ENCODE measurements at regions not wholly inside any gene's neighbourhood (a gene's known extent, or its start where the extent isn't known, plus 50 kb on each side); places are given as distances from the start of the nearest gene placed in this dataset.
"Not testable (repeated sequence)": the region's sequence is repeated elsewhere in the genome, so short reads cannot be mapped to it uniquely, and the experiment has no call there.

DNA sequence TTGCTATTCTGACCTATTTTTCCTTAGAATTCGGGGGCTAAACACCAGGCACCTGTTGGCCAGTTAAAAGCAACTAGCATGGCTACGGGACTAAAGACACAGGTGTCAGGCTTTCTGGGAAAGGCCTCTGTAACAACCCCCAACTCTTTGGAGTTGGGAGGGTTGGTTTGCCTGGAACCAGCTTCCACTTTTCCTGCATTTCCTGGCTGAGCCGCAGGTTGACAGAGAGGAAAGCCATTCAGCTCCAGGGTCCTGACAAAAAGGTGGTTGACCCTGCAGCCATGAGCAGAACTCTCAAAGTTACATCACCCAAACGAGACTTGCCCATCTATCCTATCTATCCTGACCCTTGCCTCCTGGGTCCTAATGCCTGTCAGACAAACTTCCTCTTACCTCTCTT, 375.4 kb upstream of the SFSWAP start:
- Histone ChIP-seq H3K27ac (no peak overlapping the region), H3K27me3 (no peaks in the 10 kb centered on the region), H3K9me3 (replicated peaks in 1 of 3) (no peaks in the 10 kb centered on the region), H3K4me3 (no peak overlapping the region), H3K36me3 (replicated peaks in 1 of 2) (no peaks in the 10 kb centered on the region), H3K4me1 (replicated peaks in 1 of 2) (no peaks in the 10 kb centered on the region)
- DNase-seq = no peak
- intact Hi-C loops (cut with DNase I) = no loop called here
- 56 to 70% (median 60%) methylated on average over 4 of the region's 4 CpGs for WGBS, 4 donors
- TF ChIP-seq POLR2A (IDR thresholded peaks at IDR 0.05) = no peak
- TF ChIP-seq, protein P1, sequence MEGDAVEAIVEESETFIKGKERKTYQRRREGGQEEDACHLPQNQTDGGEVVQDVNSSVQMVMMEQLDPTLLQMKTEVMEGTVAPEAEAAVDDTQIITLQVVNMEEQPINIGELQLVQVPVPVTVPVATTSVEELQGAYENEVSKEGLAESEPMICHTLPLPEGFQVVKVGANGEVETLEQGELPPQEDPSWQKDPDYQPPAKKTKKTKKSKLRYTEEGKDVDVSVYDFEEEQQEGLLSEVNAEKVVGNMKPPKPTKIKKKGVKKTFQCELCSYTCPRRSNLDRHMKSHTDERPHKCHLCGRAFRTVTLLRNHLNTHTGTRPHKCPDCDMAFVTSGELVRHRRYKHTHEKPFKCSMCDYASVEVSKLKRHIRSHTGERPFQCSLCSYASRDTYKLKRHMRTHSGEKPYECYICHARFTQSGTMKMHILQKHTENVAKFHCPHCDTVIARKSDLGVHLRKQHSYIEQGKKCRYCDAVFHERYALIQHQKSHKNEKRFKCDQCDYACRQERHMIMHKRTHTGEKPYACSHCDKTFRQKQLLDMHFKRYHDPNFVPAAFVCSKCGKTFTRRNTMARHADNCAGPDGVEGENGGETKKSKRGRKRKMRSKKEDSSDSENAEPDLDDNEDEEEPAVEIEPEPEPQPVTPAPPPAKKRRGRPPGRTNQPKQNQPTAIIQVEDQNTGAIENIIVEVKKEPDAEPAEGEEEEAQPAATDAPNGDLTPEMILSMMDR (IDR thresholded peaks at IDR 0.05) = no peak

DNA sequence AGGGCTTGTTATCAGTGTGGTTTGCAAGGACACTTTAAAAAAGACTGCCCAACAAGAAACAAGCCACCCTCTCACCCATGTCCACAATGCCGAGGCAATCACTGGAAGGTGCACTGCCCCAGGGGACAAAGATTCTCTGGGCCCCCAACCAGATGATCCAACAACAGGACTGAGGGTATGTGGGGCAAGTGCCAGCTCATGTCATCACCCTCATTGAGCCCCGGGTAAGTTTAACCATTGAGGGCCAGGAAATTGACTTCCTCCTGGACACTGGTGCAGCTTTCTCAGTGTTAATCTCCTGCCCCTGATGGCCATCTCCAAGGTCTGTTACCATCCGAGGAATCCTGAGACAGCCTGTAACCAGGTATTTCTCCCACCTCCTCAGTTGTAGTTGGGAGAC, 373.0 kb upstream of the SFSWAP start:
- H3K4me1 ChIP-seq (replicated peaks in 1 of 2); intact Hi-C loops (cut with DNase I); H3K27me3 ChIP-seq; DNase-seq; H3K4me3 ChIP-seq; H3K36me3 ChIP-seq (replicated peaks in 1 of 2); H3K9me3 ChIP-seq (replicated peaks in 1 of 3); H3K27ac ChIP-seq: not testable (repeated sequence)
- WGBS, 4 donors = 72 to 83% (median 77%) methylated on average over 1 to 3 of the region's 3 CpGs

DNA sequence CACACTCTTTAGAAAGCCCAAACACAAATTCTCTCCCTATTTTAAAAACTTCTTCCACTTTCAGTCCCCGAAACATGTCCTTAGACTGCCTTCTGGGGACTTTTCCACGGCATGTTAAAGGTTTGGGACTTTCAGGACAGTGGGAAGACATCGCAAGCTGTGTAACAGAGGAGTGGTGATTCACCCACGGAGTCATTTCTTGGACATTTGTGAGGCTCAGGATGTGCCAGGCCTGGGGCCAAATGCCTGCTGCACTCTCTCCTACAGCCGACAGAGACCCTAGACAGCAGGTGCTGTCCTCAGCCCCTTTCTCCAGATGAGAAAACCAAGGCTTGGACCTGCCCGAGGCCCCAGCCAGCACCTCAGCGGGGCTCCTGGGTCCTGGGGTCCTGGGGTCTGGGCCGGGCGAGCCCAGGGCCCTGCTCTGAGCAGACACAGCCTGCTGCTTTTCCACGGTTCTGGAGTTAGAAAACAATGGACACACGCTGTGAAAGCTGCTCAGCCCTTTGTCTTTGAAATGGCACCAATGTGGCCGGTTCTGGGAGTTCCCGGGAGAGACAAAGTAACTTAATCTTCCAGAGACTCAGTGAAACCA, 370.2 kb upstream of the SFSWAP start:
- no peaks in the 10 kb centered on the region for H3K9me3 ChIP-seq (replicated peaks in 1 of 3)
- no peak for DNase-seq
- H3K4me3 ChIP-seq = no peak overlapping the region
- WGBS, 4 donors = 74 to 82% (median 80%) methylated on average over 8 to 13 of the region's 13 CpGs
- H3K27me3 ChIP-seq = no peaks in the 10 kb centered on the region
- intact Hi-C loops (cut with DNase I) = no loop called here
- no peaks in the 10 kb centered on the region for H3K4me1 ChIP-seq (replicated peaks in 1 of 2)
- no peak overlapping the region for H3K27ac ChIP-seq
- no peaks in the 10 kb centered on the region for H3K36me3 ChIP-seq (replicated peaks in 1 of 2)
- TF ChIP-seq, protein P1 (IDR thresholded peaks at IDR 0.05) = no peak
- no peak for TF ChIP-seq POLR2A (IDR thresholded peaks at IDR 0.05)

DNA sequence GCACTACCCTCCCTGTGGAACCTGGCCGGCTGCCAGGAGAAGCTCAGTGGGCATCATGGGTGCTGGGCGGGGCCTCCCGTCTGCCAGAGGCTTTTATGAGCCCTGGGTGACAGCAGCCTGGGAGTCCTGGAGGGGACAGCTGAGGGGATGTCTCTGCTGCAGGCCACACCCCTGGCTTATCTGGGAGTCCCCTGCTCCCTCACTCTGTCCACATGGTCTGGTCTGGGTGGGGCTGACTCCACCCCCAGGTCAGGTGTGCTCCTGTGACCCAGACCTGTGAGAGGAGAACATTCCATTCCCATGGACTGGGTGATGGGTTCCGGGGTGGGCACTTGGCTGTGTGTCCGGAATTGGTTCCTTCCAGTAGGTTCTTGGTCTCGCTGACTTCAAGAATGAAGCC, 369.3 kb upstream of the SFSWAP start:
- intact Hi-C loops (cut with DNase I); H3K4me3 ChIP-seq; H3K27me3 ChIP-seq; H3K9me3 ChIP-seq (replicated peaks in 1 of 3); H3K36me3 ChIP-seq (replicated peaks in 1 of 2); H3K27ac ChIP-seq; DNase-seq; H3K4me1 ChIP-seq (replicated peaks in 1 of 2): not testable (repeated sequence)
- WGBS, 4 donors = 58 to 100% (median 62%) methylated on average over 1 to 6 of the region's 6 CpGs

DNA sequence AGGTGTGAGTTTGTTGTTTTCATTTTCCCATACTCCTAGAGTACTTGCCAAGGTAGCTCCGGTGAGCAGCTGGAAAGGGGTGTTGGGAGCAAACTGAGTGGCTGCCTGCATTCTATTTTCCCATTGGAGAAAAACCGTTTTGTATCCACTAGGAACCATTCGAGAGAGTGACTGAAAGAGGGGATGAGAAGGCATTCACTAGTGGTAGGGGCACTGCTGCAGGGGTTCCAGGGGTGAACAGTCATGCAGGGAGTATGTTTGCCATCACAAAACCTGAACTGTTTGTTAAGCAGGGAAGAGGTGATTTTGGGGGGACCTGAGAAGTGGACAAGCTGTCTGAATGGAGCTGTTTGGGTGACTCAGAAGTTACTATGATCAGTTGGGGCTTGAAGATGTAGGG, 367.5 kb upstream of the SFSWAP start:
- intact Hi-C loops (cut with DNase I); H3K9me3 ChIP-seq (replicated peaks in 1 of 3); H3K27ac ChIP-seq; H3K36me3 ChIP-seq (replicated peaks in 1 of 2); H3K4me1 ChIP-seq (replicated peaks in 1 of 2); H3K27me3 ChIP-seq; DNase-seq; H3K4me3 ChIP-seq: not testable (repeated sequence)
- 68 to 80% (median 71%) methylated on average over 3 of the region's 3 CpGs for WGBS, 4 donors

DNA sequence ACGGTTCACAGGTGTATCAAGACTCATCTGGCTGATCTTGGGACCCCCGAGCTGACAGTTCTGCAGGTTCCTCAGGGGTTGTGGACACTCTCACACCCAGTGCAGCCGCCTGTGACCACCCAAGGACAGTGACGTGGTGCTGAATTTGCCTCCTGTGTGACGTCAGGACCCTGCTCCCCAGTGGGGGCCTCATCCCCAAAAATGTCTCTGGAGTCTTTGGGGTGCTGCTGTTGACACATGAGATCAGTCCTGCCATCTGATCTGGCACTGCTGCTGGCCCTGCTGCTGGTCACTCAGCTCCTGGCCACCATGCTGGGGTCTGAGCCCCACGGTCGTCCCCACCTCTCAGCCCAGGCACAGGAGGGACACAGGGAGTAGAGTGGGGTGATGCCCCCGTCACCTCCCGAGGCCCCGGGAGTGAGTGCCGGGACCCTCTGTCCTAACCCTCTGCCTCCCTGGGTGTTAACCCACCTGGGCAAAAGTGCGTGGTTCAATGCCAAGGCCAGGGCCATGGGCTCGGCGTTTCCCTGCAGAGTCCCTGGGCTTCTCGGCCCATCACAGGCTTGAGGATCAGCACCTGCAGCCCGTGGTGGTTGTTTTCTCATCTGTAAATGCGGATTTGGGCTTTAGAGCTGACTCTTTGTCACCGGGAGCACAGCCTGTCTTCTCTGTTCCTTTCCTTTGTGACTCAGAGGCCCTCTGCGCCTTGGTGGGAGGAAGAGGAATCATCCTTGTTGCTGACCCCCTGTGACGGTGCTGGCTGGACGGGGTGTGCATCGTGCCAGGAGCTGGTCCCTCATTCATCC, 366.0 kb upstream of the SFSWAP start:
- not testable (repeated sequence) for H3K27ac ChIP-seq; H3K9me3 ChIP-seq (replicated peaks in 1 of 3); H3K36me3 ChIP-seq (replicated peaks in 1 of 2); DNase-seq; H3K4me1 ChIP-seq (replicated peaks in 1 of 2); H3K4me3 ChIP-seq; H3K27me3 ChIP-seq
- intact Hi-C loops (cut with DNase I) = loop anchor here in 1 of 2 donors (5.0 kb wide), 1 partner anchor 277 kb away; no protein-coding TSS in a partner anchor
- 55 to 70% (median 68%) methylated on average over 6 to 22 of the region's 22 CpGs for WGBS, 4 donors

All from adrenal gland (tissue), 9 donors.